SK-N-SH (cell line): ENCODE measurements at regions not wholly inside any gene's neighbourhood (a gene's known extent, or its start where the extent isn't known, plus 50 kb on each side); places are given as distances from the start of the nearest gene placed in this dataset.

Source experiments
- CTCF ChIA-PET: fragments of 300-600, 350-600 bp; formaldehyde crosslinking; extraction: SDS; loops from one replicate; lab custom pipeline; 2021; lab: Yijun Ruan, JAX
- POLR2A ChIA-PET: fragments of 350-600 bp; sonication (Branson Sonifier 250); formaldehyde crosslinking; extraction: SDS; loops from one replicate; lab custom pipeline; 2020; ENCODE audit warnings: antibody characterized with exemption, inconsistent platforms; lab: Yijun Ruan, JAX
- DNase-seq: peaks from one replicate; pipeline ENCODE4 v3.0.0; 2012
- H2AFZ ChIP-seq: fragments of 200-600 bp; sonication (generic); 2 replicates; pipeline ENCODE4 v1.8.1; 2016; ENCODE audit warnings: antibody characterized with exemption, mild to moderate bottlenecking, low read depth
- H3F3A ChIP-seq: fragments of 200-600 bp; sonication (generic); replicated peaks from 2 replicates; pipeline ENCODE3; 2016; ENCODE audit warnings: antibody characterized with exemption, mild to moderate bottlenecking; ENCODE audit not compliant: insufficient read depth
- H3K27ac ChIP-seq, 2 experiments: fragments of 200-500 bp in 1 of 2; fragments of 200-600 bp in 1 of 2; sonication (Bioruptor generic) in 1 of 2; sonication (generic), shearing (Covaris generic) in 1 of 2; 2 replicates each; pipeline versions ENCODE4 v1.5.1 to v1.6.1; 2014 to 2016; ENCODE audit warnings: low read depth in 2 of 2, inconsistent platforms in 1 of 2, low read length in 1 of 2, mild to moderate bottlenecking in 1 of 2, mixed read lengths in 1 of 2
- H3K27me3 ChIP-seq: fragments of 200-600 bp; sonication (generic), shearing (Covaris generic); 2 replicates; pipeline ENCODE4 v1.6.1; 2016; ENCODE audit warnings: mixed run types; ENCODE audit not compliant: insufficient read depth
- H3K36me3 ChIP-seq, 2 experiments: fragments of 200-500 bp in 1 of 2; fragments of 200-600 bp in 1 of 2; sonication (Bioruptor generic) in 1 of 2; sonication (generic) in 1 of 2; replicated peaks in 1 of 2; 2 replicates each; pipeline versions ENCODE3 to v1.5.1; 2014 to 2016; ENCODE audit warnings: low read length in 1 of 2, mild to moderate bottlenecking in 1 of 2; ENCODE audit not compliant: insufficient read depth in 2 of 2, control insufficient read depth in 1 of 2
- H3K4me1 ChIP-seq, 2 experiments: fragments of 200-500 bp in 1 of 2; fragments of 200-600 bp in 1 of 2; sonication (Bioruptor generic) in 1 of 2; sonication (generic), shearing (Covaris generic) in 1 of 2; 2 replicates each; pipeline versions ENCODE4 v1.5.1 to v1.6.1; 2014 to 2016; ENCODE audit warnings: low read depth in 1 of 2, low read length in 1 of 2, mixed run types in 1 of 2; ENCODE audit not compliant: insufficient read depth in 2 of 2, control insufficient read depth in 1 of 2
- H3K4me2 ChIP-seq: fragments of 200-600 bp; sonication (generic), shearing (Covaris generic); 2 replicates; pipeline ENCODE4 v1.6.1; 2017; ENCODE audit warnings: mixed run types
- H3K4me3 ChIP-seq, 2 experiments: fragments of 200-500 bp in 1 of 2; fragments of 200-600 bp in 1 of 2; sonication (Bioruptor generic) in 1 of 2; sonication (generic), shearing (Covaris generic) in 1 of 2; 2 replicates each; pipeline versions ENCODE4 v1.5.1 to v1.8.1; 2014 to 2016; ENCODE audit warnings: low read depth in 2 of 2, inconsistent platforms in 1 of 2, low read length in 1 of 2, mild to moderate bottlenecking in 1 of 2, mixed read lengths in 1 of 2, moderate library complexity in 1 of 2
- H3K79me2 ChIP-seq: fragments of 200-600 bp; sonication (generic); 2 replicates; pipeline ENCODE4 v1.8.1; 2017; ENCODE audit warnings: mild to moderate bottlenecking; ENCODE audit not compliant: insufficient read depth
- H3K9ac ChIP-seq: fragments of 200-600 bp; sonication (generic); 2 replicates; pipeline ENCODE4 v1.6.1; 2017; ENCODE audit warnings: mixed run types
- H3K9me2 ChIP-seq: fragments of 200-600 bp; sonication (generic); 2 replicates; pipeline ENCODE4 v1.6.1; 2017; ENCODE audit warnings: mixed run types
- H3K9me3 ChIP-seq: fragments of 200-600 bp; sonication (generic); 2 replicates; pipeline ENCODE4 v1.6.1; 2017; ENCODE audit warnings: mixed run types, mild to moderate bottlenecking, moderate library complexity
- H4K20me1 ChIP-seq: fragments of 200-600 bp; sonication (generic); 2 replicates; pipeline ENCODE4 v1.6.1; 2017; ENCODE audit warnings: mild to moderate bottlenecking, mixed run types; ENCODE audit not compliant: insufficient read depth
- EP300 ChIP-seq, 2 experiments: IDR thresholded peaks; 2 replicates each; pipeline versions ENCODE4 v1.4.0 to v1.6.1; 2012; ENCODE audit warnings: borderline replicate concordance in 1 of 2, low read depth in 1 of 2, low read length in 1 of 2
- EZH2phosphoT487 ChIP-seq: fragments of 200-600 bp; sonication (generic); IDR thresholded peaks from 2 replicates; pipeline ENCODE4 v1.6.1; 2017; ENCODE audit warnings: low read depth, mixed run types, mild to moderate bottlenecking, antibody characterized with exemption, moderate library complexity, borderline replicate concordance
- FOXJ3 ChIP-seq: sonication (generic); formaldehyde crosslinking; IDR thresholded peaks from 2 replicates; pipeline ENCODE4 v1.5.1; 2020; ENCODE audit warnings: mild to moderate bottlenecking, missing genetic modification reagents
- GABPA ChIP-seq: IDR thresholded peaks from 2 replicates; pipeline ENCODE4 v1.4.0; 2012; ENCODE audit warnings: low read depth, mild to moderate bottlenecking
- GATA2 ChIP-seq: sonication (generic); formaldehyde crosslinking; IDR thresholded peaks from 2 replicates; pipeline ENCODE4 v1.5.0; 2020; ENCODE audit warnings: mild to moderate bottlenecking, missing genetic modification reagents
- IRF3 ChIP-seq: fragments of 150-350 bp; IDR thresholded peaks from 2 replicates; pipeline ENCODE4 v1.6.1; 2016; ENCODE audit warnings: mild to moderate bottlenecking, low read depth, low read length
- NFIC ChIP-seq: IDR thresholded peaks from 2 replicates; pipeline ENCODE4 v1.4.0; 2012; ENCODE audit warnings: borderline replicate concordance
- RAD21 ChIP-seq: IDR thresholded peaks from 2 replicates; pipeline ENCODE4 v1.6.1; 2012; ENCODE audit warnings: mild to moderate bottlenecking, low read length
- RXRA ChIP-seq: IDR thresholded peaks from 2 replicates; pipeline ENCODE4 v1.4.0; 2012; ENCODE audit warnings: low read depth, mild to moderate bottlenecking, borderline replicate concordance
- TEAD4 ChIP-seq: IDR thresholded peaks from 2 replicates; pipeline ENCODE4 v1.4.0; 2012; ENCODE audit warnings: mild to moderate bottlenecking, borderline replicate concordance; ENCODE audit not compliant: insufficient read depth
- USF1 ChIP-seq: IDR thresholded peaks from 2 replicates; pipeline ENCODE4 v1.4.0; 2012; ENCODE audit warnings: low read depth, borderline replicate concordance
- YY1 ChIP-seq: IDR thresholded peaks from 2 replicates; pipeline ENCODE4 v1.4.0; 2012; ENCODE audit warnings: low read depth, mild to moderate bottlenecking
- WGBS: methylation state at CpG from one replicate; pipeline ENCODE4 v1.1.6; 2017; ENCODE audit warnings: low lambda C conversion rate; 5-methylcytosine and 5-hydroxymethylcytosine counted together
- TF ChIP-seq, protein P1 (sequence below): IDR thresholded peaks from 2 replicates; pipeline ENCODE4; 2012

DNA sequence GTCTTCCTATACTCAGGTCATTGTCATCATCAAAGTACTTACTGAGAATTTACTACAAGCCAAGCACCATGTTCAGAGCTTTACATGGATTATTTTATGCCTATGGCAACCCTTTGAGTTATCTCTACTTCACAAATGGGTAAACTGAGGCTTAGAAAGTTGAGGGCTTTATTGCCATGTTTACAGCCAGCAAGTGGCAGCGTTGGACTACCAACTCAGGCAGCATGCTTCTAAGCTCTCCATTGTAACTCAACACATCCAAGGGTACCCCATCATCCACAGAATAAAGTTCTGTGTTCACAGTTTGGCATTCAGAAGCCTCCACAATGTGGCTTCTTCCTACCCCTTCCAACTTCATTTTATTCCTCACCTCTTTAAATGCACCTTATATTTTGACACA is 422.6 kb upstream of the GRIA1 start:
- Histone ChIP-seq H3F3A (no peaks in the 10 kb centered on the region), H3K9me2 (no peaks in the 10 kb centered on the region), H3K9me3 (no peaks in the 10 kb centered on the region), H4K20me1 (no peaks in the 10 kb centered on the region), H3K79me2 (no peaks in the 10 kb centered on the region), H3K36me3 (no peaks in the 10 kb centered on the region), H2AFZ (no peak overlapping the region), H3K27ac (no peak overlapping the region), H3K9ac (no peak overlapping the region), H3K4me2 (no peak overlapping the region), H3K4me3 (no peak overlapping the region), H3K4me1 (no peaks in the 10 kb centered on the region), H3K27me3 (no peaks in the 10 kb centered on the region)
- WGBS, result 0% methylated on average over 1 of the region's 1 CpG
- CTCF ChIA-PET, result no interaction called here
- POLR2A ChIA-PET, result no interaction called here
- TF ChIP-seq GABPA, result no peak
- no peak for TF ChIP-seq USF1
- no peak for TF ChIP-seq FOXJ3 (CRISPR knock-in tag)
- no peak for TF ChIP-seq EZH2phosphoT487
- no peak for DNase-seq

- no peaks in the 10 kb centered on the region; the same call in 1 of the 2 replicates for H3K79me2 ChIP-seq
- no peaks in the 10 kb centered on the region for H3K4me1 ChIP-seq
- no peaks in the 10 kb centered on the region for H3K27me3 ChIP-seq
- H3K9me2 ChIP-seq, result no peaks in the 10 kb centered on the region
- H2AFZ ChIP-seq, result no peak overlapping the region
- no peak for TF ChIP-seq IRF3
- no peak for TF ChIP-seq EP300 (IDR thresholded peaks at IDR 0.05; ENCODE audit: borderline replicate concordance in 1 of 2, low read depth in 1 of 2, low read length in 1 of 2)
- TF ChIP-seq TEAD4, result no peak
- no peak for TF ChIP-seq USF1
- TF ChIP-seq NFIC, result no peak
- TF ChIP-seq RXRA, result no peak
- TF ChIP-seq GATA2 (CRISPR knock-in tag), result no peak
- no peak for TF ChIP-seq EZH2phosphoT487
- TF ChIP-seq, protein P1, sequence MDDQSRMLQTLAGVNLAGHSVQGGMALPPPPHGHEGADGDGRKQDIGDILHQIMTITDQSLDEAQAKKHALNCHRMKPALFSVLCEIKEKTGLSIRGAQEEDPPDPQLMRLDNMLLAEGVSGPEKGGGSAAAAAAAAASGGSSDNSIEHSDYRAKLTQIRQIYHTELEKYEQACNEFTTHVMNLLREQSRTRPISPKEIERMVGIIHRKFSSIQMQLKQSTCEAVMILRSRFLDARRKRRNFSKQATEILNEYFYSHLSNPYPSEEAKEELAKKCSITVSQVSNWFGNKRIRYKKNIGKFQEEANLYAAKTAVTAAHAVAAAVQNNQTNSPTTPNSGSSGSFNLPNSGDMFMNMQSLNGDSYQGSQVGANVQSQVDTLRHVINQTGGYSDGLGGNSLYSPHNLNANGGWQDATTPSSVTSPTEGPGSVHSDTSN, result no peak
- no peak for TF ChIP-seq YY1
- no peak for TF ChIP-seq RAD21
- H3K36me3 ChIP-seq, result no peaks in the 10 kb centered on the region
- POLR2A ChIA-PET, result no interaction called here
- H4K20me1 ChIP-seq, result no peaks in the 10 kb centered on the region
- no peak for DNase-seq
- no peak overlapping the region for H3K27ac ChIP-seq
- WGBS, result 21% methylated on average over 5 of the region's 5 CpGs
- H3K4me2 ChIP-seq, result no peak overlapping the region
- H3K9ac ChIP-seq, result no peak overlapping the region
- CTCF ChIA-PET, result interaction anchor here (0.6 kb wide), 1 partner anchor 14 kb away, joined by 3 read pairs; no protein-coding TSS in a partner anchor
- H3K4me3 ChIP-seq, result no peak overlapping the region
- H3K9me3 ChIP-seq, result no peaks in the 10 kb centered on the region
- no peaks in the 10 kb centered on the region for H3F3A ChIP-seq
These were observed 411.1 kb upstream of the GRIA1 start for GRCh38 chr5:153079396-153079795.
